NT2/D1 (cell line): ENCODE measurements at regions not wholly inside any gene's neighbourhood (a gene's known extent, or its start where the extent isn't known, plus 50 kb on each side); places are given as distances from the start of the nearest gene placed in this dataset.

Experiments
- SUZ12 ChIP-seq: IDR thresholded peaks from 2 replicates; pipeline ENCODE4 v1.6.1; 2011; ENCODE audit not compliant: insufficient read length, insufficient read depth; ENCODE audit errors: extremely low read depth
- YY1 ChIP-seq: IDR thresholded peaks from 2 replicates; pipeline ENCODE4 v1.6.1; 2011; ENCODE audit not compliant: insufficient read length, insufficient read depth
- ZNF274 ChIP-seq: IDR thresholded peaks from 2 replicates; pipeline ENCODE4 v1.6.1; 2011; ENCODE audit warnings: mild to moderate bottlenecking, low read depth, low read length

DNA sequence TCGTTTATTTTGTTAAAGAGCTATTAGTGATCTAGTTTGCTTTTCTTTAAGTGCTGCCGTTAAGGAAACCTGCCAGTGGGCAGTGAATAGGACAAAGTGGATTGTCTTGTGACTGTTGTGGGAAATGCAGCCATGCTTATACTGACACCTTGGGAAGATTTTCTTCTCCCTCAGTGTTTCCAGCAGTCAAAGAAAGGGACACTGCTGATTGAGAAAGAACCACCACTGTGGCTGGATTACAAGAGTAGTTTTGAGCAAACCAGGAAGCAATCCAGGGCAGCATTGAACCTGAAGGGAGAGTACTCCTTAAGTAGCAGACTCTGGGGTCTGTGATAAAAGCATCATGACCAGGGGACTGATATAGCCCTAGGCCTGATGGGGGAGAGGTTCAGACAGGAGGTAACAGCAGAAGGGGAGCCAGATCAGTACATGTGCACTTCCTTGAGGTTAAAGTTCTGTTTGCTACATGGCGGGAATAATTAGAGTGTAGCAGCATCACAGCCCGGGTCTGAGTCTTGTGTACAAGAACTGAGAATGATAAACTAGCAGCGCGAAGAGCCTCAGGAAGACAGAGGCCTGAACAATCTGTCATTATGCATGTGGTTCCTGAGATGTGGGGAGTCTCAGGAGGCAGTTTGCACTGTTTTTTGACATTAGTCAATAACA lies 167.8 kb downstream of the C11orf91 start:
- TF ChIP-seq ZNF274, result no peak
- no peak for TF ChIP-seq YY1
- no peak for TF ChIP-seq SUZ12
